GDM1 (cell line): ENCODE measurements at regions not wholly inside any gene's neighbourhood (a gene's known extent, or its start where the extent isn't known, plus 50 kb on each side); places are given as distances from the start of the nearest gene placed in this dataset.
A peak's percentile ranks its signal among the peaks of the same experiment; 100 is the strongest.

Experiments used
- DNase-seq: peaks from one replicate; lab custom pipeline; 2025; lab: John Stamatoyannopoulos, UW

DNA sequence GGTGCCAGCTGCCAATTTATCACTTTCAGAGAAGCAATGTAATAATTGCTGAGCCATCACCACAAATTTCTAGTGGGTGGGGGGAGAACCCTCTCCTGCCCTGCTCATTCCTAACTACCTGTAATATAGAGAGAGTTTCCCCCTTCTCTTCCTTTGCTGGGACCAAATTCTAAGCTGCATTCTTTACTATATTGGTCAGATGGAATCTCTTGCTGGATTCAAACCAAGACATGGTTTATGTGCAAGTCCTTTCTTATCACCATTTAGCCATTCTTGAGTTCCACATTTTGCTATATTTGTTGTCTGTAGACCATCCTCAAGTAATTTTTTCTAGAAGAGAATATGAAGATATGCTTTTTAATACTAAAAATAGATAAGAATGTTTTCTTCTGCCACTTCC, 452.1 kb downstream of the MN1 start:
- no peak for DNase-seq

DNA sequence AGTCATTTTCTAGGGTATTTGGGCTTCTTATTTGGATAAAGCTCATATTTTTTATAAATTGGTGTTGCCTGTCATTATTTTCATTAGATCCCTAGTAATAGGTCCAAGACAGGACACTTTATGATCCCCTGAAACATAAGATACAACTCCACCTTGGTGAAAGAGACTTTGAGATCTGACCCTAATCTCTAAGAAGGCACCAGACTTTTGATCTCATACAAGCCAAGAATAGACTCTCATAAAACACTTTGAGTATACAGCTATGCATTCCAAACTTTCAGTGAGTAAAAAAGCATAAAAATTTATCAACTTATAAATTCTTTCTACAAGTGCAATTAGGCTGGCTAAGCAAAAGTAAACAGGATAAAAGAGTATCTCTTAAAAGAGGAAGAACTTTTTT, 451.2 kb downstream of the MN1 start:
- no peak for DNase-seq

DNA sequence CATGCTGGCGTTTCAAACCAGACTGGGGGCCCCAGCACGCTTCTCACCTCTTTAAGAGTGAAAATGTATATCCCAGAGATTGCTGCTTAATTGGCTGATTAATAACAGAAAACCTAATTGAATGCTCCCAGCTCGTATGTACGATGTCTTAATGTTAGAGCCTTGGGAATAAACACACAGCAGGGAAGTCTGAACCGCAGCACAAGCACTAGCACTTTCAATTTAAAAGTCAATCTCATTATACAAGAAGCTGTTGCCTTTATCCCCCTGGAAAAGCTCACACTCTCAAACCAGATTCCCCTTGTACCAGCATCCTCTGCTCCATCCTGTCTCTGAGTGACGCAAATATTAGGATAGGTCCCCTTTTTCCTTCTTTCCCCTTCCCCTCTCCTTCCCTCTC, 449.1 kb downstream of the MN1 start:
- DNase-seq: no peak

DNA sequence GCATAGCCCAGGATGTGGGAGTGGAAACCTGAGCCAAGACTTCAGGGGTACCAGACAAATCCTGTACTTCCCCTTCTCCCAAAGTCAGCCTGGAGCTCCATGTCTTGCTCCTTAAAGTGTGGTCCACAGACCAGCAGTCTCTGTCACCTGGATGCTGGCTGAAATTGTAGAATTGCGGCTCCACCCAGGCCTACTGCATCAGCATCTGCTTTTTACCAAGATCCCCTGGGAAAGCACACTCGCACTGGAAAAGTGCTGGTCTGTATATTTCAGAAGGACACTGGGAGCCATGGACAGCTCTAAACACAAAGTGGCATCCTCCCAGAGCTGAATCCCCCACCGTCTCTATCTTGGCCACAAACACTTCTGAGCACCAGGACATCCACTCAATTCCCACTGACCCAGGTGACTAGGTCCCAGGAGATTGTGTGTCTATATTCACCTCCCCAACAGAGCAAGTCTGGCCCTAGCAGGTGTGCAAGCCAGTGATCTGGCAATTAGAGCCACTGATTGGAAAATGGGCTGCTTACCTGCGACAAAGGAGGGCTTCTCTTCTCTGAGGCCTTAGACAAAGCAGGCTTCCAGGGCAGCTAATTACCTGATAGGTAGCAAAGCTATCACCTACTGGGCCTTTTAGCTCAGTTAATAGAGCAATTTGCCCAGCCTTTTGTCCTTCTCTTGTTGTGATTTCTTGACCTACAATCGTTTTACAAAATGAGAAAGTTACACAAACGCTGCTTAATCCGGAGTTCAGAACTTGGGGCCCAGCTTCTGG, 443.3 kb downstream of the MN1 start:
- no peak for DNase-seq

DNA sequence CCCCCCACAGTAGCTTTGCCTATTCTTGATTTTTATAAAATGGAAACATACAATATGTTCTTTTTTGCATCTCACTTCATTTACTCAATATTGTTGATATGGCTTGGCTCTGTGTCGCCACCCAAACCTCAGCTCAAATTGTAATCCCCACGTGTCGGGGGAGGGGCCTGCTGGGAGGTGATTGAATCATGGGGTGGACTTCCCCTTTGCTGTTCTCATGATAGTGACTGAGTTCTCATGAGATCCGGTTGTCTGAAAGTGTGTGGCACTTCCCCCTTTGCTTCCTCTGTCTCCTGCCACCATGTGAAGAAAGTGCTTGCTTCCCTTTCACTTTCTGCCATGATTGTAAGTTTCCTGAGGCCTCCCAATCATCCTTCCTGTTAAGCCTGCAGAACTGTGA, 431.3 kb downstream of the MN1 start:
- DNase-seq: peak; percentile 48

DNA sequence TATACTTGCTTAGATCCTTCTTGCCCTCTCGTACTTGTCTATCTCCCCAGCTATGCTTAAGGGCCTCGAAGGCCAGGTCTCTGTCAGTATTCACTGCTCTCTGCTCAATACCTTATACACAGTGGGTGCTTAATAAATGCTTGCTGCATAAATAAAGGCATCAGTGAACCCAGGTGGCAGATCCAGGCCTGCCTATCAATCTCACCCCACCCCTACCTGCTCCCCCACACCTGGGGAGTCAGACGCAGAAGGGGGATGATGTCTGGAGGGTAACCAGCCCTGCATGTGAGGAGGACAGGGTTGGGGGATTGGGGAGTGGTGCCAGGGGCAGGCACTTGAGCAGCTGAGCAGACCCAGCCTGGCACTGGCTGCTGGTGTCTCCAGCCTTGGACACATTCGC, 430.6 kb downstream of the MN1 start:
- DNase-seq: no peak

DNA sequence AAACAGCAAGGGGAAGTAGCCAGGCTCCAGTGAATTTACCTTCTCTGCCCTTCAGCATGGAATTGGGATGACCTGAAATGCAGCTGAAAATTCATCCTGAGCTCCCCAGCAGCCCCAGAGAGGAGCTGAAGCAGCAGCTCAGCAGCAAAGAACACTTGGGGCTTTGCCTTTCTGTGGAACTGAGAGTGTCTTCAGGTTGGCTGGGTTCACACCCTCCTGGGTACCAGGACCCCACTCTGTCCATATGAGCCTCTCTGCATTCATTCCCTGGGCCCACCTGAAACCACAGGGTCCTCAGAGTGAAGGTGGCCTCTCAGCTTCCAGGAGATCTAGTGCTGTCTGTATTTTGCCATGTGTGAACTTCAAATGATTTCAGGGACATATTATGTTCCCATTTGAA, 429.2 kb downstream of the MN1 start:
- no peak for DNase-seq

DNA sequence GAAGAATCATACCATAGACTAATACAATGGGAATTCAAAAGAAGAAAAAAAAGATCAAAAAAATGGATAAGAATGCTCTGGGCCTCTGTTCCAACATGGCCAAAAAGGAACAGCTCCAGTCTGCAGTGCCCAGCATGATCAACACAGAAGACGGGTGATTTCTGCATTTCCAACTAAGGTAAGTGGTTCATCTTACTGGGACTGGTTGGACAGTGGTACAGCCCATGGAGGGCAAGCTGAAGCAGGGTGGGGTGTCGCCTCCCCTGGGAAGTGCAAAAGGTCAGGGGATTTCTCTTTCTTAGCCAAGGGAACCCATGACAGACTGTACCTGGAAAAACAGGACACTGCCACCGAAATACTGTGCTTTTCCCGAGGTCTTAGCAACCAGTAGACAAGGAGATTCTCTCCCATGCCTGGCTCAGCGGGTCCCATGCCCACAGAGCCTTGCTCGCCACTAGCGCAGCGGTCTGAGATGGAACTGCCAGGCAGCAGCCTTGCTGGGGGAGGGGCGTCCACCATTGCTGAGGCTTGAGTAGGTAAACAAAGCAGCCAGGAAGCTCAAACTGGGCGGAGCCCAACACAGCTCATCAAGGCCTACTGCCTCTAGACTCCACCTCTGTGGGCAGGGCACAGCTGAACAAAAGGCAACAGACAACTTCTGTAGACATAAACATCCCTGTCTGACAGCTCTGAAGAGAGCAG, 428.4 kb downstream of the MN1 start:
- no peak for DNase-seq

DNA sequence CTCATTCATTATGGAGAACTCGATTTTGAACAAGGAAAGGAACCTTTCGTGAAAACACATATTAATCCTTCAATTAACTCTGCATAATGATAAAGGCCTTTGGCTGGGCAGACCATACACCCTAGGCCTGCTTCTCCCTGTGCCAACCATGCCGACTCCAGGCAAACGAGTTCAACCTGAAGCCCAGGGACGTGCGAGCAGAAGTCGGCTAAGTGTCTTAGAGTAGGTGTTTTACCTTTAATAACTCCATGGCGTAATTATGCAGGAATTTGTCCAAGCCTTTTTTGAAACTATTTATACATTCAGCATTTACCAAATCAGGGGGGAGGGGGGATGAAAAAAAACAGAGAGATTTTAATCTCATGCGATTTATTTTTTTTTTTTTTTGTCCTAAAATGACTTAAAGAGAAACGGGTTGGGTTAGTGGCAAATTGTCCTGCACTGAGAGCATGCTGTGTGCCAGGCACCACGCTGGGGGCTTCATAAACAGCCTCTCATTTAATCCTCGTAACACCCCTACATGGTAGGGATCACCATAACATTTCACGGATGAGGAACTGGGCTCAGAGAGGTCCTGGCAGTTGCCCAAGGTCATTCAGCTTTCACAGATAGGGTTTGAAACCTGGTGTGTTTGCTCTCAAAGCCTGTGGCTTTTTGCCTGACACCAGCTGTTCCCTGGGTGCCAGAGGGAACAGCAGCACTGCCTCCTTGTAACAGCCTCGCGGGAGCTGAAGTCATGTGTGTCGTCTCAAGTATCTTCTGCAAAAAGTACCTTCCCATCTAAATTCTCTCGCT, 423.9 kb downstream of the MN1 start:
- no peak for DNase-seq

DNA sequence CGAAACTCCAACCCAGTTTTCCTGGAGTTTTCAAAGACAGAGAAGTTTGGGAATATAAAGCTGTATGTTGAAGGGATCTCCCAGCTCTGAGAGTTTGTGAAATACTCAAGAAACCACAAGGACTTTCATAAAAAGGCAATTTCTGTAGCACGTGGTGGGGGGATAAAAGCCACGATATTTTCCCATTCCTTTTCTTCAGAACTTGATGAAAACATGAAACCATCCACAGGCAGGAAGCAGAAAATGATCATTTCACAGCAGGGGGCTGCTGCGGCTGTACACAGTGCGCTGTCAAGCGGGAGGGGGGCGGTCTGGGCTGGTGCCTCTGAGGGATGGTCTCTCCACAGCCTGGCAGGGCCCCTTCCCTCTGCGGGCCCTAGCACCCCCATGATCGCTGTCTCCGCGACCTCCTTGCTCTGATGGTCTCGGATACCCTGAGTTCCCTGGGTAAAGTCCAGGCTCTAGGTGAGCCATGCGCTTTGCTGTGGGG, 423.2 kb downstream of the MN1 start:
- no peak for DNase-seq

DNA sequence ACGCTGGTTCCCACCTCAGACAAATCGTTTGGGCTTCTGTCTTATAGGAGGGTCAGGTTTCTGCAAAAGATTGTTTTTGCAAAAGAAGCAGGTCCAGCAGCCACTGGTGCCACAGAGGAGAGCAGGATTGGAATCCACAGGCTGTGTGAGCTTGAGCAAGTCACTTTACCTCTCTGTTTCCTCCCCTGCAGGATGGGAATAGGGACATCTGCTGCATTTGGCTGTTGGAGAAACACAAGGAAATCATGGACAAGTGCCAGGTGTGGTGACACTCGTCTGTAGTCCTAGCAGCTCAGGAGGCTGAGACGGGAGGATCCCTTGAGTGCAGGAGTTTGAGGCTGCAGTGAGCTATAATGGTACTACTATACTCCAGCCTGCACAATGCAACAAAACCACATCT, 422.6 kb downstream of the MN1 start:
- DNase-seq: no peak

DNA sequence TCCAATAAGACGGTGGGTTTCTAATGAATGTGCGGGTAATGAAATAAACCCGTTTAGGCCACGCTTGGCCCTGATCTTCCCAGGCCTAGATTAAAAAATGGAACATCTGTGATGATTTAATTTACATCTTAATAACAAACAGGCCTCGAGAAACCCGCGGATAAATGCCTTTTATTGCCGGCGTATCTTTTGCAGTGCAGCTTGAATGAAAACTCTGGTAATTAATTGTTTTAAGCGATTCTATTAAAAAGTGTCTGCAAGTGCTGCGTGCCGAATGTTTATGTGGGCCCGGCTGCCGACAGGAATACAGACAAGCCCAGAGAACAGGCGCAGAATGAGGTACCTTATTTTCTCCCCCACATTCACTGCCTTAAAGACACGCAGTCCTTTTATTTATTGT, 420.7 kb downstream of the MN1 start:
- DNase-seq: no peak

DNA sequence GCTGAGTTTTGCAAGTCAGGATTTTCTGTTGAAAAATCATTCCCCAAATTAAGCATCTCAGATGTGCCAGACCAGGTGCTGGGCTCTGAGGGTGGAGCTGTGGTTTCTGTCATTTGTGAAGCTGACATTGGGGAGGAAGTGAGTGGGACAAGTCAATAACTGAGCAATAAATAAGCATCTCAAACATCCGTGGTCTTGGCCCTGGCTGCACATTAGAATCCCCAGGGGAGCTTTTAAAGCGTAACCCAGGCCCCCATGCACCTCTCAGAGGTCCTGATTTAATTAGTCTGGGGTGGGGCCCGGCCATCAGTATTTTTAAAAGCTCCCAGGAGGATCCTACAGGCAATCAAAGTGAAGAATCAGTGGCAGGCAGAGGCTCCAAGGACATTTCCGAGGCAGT, 420.0 kb downstream of the MN1 start:
- DNase-seq: no peak

DNA sequence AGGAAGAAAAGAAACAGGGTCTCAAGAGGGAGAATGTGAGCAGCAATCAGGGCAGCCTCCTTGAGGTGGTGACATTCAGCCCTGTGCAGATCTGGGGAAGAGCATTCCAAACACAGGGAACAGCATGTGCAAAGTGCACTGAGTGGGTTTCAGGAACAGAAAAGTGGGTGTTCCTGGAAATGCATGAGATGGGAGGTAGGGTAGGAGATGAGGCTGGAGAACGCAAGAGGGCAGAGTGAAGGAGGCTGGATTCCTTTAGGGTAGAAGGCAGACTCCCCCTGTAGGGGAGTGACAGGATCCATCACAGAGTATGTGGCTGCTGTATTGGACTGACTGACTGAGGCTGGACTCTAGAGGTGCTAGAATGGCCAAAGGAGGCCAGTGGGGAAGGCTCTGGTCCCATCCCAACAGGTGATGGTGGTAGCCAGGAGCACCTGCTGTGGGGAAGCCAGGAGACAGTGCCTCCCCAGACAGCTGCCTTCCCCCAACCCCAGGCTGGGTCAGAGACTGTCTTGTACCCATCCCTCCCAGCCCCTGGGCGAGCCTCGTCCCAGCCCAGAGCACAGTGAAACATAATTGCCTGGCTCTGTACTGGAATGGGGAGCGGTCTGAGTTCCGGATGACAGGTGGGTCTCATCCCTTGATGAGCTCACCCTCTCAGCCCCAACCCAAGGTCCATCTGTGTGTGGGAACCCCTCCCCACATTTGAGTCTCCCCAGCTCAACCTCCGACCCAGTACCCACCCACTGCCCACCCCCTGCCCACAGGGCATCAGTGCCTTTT, 419.4 kb downstream of the MN1 start:
- no peak for DNase-seq

DNA sequence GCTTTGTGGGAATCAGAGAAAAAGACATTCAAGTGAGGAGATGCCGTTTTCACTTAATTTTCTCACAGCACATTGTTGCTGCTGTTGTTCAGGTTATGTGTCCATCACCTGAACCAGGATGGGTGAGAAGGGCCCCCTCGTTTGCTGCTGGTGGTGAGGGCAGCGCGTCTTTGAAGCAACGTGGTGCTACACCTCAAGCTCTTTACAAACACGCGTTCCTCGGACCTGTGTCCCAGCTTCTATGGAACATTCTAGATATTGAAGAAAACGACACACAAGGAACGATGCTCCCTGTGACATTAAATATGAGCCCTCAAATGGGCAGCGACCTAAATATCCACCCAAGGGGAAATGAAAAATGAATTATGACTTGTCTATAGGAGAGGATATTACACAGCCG, 418.6 kb downstream of the MN1 start:
- DNase-seq: no peak

DNA sequence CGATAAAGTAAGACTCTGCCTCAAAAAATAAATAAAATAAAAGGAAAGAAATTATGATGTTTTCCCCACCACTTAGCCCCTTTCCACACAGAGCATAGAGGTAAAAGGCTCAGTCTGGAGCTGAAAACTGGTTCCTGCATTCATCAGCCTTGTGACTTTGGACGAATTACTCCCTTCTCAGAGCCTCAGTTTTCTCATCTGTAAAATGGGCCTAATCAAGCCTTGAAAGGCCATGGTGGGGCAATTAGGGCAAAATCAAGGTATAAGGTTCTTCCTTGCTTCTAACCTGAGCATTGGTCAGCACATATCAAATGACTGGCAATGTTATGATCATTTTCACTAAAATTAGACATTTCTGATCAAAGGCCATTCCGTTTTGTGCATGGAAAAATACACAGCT, 417.7 kb downstream of the MN1 start:
- DNase-seq: no peak

DNA sequence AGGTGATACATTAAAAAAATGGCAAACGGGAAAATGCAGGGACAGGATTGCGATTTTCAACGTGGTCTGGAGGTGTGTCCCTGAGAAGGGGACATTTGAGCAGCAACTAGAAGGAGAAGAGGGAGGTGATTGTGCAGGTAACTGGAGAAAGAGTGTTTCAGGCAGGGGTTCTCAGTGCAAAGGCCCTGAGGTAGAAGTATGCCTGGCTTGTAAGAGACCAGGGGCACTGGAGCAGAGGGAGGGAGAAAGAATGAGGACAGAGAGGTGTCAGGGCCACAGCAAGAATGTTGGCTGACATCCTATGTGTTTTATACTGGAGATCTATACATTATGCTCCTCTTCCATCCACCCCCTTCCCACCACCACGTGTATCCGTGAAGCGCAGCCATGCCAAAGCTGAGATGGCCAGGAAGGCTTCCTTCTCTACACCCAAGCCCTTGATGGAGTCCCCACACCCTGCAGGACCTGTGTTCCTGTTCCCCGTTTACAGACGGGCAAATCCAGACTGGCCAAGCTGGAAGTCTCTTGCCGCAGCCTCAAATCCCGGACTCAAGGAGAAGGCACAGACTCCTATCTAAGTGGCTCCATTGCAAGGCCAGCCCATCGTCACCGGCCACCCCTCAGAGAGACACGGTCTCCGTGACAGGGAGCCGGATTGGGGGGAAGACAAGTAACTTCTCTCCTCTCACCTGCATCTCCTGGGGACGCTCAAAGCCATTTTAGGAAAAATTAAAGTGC, 416.1 kb downstream of the MN1 start:
- DNase-seq: no peak

DNA sequence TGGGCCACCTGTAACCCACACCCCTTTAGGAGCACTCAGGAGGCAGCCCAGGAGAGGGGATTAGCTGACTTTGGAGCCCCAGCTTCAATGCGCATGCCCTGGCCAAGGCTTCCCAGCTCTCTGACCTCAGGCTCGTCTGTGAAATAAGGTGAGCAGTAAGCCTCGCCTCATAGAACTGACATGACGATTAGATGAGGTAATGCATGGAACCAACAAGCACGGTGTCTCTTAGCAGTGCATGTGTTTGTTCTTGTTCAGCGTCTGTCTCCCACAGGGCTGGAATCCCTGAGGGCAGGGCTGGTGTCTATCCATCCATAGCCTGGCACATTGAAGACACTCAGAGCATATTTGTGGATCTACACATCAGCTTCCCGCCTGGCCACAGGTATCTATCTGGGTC, 415.4 kb downstream of the MN1 start:
- no peak for DNase-seq

DNA sequence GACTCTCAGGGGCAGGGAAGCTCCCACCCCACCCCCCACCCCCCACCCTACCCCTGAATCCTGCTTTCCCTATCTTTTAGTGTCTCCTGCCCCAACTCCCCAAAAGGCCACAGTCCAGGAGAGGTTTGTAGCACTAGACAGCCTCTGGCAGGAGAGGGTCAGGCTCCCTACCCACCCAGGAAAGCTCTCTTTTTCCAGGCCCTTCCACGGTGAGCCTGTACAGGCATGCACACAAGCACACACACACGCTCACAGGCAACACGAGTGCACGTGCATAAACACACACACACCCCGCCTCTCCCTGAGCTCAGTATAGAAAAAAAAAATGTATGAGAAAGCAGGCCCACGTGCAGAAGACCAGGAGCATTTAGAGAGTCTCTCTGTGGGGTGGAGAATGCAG, 414.0 kb downstream of the MN1 start:
- no peak for DNase-seq

DNA sequence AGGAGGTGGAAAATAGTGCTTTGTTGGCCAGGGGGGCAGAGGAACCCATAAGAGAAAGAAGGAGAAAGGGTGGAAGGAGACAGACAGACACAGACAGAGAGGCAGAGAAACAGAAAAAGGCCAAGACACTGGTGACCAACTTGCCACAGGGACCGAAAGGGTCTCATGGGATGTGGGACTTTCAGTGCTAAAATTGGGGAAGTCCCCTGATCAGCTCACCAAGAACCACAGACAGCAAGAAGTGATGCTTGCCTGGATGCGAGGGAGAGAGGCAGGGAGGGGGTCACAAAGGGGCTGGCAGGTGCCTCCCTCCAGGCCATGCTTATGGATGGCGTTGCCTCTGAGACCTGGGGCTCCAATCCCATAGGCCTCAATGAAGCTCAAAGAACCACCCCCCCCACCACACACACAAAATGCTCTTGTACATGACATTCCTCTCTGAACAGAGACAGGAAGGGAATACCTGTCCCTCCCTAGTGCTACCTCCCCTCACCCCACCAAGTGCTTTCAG, 413.4 kb downstream of the MN1 start:
- DNase-seq: no peak

DNA sequence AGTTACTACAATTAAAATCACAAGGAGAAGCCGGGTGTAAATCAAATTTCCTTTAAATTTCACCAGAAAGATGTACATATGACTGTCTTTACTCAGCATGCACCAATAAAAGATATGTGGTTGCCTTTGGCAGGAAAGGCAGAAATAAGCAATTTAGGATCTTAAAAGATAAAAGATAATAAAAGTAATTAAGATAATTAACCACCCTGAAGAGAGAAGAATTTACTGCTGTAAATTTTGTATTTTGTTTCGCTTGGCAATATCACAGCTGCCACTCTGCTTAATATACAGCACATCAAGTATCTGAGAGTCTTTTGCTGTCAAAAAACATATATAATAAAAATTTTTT, 411.9 kb downstream of the MN1 start:
- no peak for DNase-seq
